Activated CD4-positive, alpha-beta T cell treated with anti-CD3 and anti-CD28 coated beads for 24 hours (primary cell): ENCODE measurements at regions not wholly inside any gene's neighbourhood (a gene's known extent, or its start where the extent isn't known, plus 50 kb on each side); places are given as distances from the start of the nearest gene placed in this dataset.
"Not testable (repeated sequence)": the region's sequence is repeated elsewhere in the genome, so short reads cannot be mapped to it uniquely, and the experiment has no call there.

Experiments
- DNase-seq, 2 donors: peaks; one replicate each; pipeline ENCODE4 v3.0.0-alpha.2; 2020; ENCODE audit warnings: low read depth in 2 of 2

DNA sequence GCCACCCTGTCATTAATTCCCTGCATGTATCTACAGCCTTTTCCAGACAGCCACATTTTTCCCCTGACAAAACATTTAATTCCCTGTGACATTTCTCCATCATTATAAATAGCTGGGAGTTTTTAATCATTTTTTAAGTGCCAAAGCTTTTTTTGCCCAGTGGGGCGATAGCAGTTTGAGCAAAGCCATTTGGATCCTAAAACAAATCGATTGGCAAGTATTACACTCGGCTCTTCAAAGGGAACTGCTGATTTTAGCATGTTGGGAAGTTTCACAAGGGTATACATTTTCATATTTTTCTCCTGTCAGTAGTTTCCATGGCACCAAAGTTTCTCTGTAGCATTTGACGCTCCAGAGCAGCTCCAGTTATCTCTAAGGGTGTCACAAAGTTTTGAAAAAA is 210.8 kb downstream of the HIPK3 start:
- DNase-seq = no peak

DNA sequence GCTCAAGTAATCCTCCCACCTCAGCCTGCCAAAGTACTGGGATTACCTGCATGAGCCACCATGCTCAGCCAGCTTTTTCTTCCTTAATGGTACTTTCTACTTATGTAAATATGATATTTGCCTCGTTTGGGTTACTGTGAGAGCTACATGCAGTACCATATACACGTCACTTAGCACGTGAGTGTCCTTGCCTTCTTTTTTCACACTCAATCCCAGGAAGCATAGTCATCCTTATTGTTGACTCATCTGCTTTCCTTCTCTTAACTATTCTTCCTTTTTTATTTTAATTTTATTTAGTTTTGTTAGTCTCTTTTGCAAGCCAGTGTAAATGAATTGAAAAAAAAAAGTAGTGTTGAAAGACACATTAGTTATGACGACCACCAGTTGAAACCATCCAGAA is 205.9 kb downstream of the HIPK3 start:
- no peak for DNase-seq

DNA sequence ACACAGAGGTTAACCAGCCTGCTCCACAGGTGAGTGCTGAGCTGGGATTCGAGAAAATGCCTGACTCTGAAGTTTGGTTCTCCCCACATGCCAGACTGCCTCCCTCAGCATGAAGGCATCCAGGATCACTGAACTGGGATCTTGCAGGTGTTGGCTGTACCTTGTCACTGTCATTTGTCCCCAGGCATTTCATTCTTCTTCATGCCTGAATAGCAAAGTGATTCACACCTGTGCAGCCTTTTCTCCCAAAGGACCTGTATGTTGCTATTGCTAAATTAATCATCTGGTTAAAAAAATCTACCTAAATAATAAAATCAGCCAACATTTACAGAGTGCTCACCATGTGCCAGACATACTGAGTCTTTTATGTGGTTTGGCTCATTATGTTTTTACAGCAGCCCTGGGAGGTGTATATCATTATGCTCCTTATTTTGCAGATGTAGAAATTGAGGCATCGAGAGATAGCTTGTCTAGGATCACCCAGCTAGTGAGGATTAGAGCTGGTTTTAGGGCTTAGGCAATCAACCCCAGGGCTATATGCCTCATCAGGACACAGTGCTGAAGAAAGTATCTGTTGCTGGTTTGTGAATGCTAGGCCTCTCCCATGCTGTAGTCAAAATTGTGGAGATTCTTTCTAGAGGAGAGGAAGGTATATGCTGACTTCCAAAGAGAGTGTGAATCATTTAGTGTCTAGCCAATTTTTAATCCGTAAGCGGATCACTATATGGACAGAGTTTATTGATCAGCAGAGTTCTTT is 204.4 kb downstream of the HIPK3 start:
- DNase-seq = no peak

DNA sequence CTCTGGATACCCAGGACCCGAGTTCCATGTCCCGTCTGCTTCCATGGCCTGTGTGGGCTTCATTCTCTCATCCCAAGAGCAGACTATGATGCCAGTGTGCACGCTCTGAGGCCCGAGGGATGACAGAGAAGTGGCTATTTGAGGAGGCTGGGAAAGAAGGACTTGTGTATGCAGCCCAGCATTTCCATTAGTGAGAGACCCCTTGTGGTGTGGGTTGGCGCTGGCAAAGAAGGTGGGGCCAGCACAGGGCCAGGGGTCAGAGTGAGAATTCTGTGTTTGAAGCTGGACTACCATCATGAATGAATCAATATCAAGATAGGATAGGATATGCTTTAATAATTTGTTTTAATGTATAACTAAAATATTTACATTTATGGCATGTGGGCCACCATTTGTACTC is 200.8 kb downstream of the HIPK3 start:
- DNase-seq = no peak

DNA sequence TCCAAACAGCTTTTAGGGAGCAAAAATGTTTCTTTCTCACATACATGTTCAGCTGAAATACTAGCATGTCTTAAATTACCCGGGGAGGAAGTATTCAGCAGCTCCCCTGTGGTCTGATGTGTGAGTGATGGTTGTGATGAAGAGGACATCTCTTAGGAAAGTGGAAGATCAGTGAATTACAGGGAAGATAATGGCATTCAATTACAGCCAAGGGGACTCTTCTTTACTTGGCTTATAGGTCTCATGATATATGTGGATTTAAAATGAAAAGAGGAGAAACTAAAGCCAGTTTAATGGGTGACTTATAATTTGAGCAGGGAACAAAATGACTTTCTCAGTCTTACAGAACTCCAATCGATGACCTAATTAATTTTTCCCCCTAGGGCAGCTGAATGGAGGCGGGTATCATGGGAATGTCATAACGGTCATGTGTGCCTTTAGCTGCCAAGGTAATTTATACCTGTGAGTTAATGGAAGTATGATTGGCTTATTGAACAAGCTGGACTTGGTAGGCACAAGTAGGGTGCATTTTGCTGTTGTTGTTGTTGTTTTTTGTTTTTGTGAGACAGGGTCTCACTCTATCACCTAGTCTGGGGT is 198.8 kb downstream of the HIPK3 start:
- no peak for DNase-seq

DNA sequence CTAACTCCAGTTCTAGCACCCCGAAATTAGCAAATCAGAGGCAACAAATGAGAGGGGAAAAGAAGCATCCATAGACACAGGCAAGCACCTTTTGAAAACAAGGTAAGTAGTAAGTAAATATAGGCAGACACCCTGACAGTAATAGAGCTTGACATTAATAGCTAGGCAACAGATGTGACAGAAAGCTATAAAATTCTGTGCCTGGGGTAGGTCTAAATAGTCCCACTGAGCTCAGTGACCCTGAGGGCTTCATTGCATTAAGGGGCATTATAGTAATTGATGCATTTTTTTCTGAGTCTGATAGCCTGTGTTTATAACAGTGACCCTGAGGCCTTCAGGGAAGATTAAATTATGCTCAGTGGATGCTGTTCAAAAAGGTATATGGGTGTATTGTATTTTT is 197.1 kb downstream of the HIPK3 start:
- DNase-seq = no peak

DNA sequence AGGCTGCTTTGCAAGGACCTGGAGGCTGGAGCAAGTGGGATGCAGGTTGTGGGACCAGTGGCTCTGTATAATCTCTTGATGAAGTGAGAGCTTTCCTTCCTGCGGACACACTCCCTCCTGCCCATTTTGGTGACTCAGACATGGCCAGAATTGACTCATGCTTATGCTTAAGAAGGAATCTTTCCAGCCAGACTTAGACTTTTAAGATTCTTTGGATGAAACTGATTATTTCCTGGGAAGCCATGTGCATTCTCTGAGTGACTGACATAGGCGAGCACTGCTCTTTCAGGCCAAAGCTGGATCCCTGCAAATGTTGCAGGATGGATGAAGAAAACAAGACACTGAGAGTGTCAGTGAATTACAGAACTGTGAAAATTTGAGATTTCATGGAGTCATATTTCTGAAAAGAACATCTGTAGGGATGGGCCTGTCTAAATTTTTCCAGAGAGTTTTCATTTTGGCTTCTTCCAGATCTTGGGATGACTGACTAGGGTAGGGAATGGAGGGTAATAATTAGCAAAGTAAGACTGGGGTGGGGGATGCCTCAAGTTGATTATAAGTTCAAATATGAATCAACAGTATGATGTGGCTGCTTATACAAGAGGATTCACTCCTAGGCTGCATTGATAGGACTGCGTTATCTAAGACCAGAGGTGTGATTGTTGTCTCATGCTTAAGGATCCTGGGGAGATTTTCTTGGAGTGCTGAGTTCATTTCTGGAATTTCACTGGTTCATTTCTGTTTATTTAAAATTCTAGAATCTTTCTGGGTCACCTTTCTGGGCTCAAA is 195.8 kb downstream of the HIPK3 start:
- no peak for DNase-seq

DNA sequence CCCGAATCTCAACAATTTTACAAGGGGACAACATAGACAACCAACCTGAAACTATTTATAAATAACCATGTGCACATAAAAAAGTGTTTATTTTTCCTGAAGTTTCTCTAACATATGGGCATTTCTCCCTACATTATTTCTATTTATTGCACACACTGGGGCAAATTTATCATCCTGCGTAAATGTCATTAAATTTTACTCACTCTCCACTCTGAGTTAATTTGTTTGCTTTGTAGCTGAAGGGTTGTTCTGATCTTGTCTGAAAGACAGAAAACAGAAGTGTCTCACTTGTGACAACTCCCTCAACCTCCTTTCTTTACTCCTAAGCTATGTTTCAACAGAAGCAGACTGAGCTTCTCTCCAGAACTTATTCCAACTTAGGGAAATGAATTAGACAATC is 194.2 kb downstream of the HIPK3 start:
- no peak for DNase-seq

DNA sequence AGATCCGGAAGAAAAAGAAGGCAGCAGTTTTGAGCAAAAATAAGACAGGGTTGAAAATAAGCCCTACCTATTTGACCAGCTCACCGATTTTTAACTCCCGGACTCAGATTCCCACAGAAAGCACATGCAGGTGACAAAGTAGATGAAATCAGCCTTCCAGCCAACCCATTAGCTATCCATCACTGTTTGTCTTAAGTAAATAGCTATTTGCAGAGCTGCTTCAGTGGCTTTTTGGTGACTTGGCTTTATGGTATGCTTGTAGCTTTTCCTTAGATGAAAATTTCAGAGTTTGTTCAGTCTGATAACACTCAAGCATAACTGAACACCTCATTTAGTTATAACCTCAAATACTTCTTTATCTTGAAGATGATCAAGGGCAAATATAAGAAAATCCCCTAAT is 192.6 kb downstream of the HIPK3 start:
- DNase-seq = no peak

DNA sequence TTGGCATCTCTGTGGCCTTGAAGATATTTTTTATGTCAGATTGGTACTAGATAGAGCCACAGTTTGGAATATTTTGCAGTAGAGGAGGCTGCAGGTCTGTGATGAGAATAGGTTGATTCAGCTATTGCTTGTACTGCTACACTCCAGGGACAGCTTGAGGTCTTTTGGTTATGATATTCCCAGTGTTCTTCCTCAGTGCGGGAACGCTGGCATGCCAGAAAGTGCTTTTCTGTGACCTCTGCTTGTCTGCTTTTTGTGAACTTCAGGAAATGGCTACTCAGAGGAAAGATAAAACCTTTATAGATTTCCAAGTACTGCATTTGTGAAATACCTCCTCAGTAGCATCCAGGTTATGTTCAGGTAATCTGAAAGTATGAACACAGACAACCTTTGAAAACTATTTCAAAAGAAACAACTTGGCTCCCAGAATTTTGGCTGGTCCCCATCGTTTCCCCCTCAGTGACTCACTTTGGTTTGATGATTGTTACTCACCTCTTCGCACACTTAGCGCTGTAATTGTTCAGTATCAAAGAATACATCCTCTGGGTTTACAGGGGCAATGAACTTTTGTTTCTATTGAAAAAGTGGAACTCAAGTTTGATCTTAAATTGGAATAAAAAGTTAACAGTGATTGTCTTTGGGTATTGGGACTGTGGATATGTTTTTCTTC is 191.4 kb downstream of the HIPK3 start:
- no peak for DNase-seq

DNA sequence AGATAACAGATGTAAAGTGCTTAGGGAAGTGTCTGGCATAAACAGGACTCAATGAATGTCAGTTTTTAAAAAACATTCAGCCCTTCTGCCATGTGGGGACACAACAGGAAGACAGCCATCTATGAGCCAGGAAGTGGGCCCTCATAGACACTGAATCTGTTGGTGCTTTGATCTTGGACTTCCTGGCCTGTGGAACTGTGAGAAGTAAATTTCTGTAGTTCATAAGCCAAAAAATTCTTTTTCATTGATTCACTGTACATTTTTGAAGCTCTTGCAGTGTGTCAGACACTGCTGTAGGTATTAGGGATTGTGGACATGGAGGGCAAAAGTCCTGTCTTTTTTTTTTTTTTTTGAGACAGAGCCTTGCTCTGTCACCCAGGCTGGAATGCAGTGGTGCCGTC is 188.6 kb downstream of the HIPK3 start:
- DNase-seq = no peak

DNA sequence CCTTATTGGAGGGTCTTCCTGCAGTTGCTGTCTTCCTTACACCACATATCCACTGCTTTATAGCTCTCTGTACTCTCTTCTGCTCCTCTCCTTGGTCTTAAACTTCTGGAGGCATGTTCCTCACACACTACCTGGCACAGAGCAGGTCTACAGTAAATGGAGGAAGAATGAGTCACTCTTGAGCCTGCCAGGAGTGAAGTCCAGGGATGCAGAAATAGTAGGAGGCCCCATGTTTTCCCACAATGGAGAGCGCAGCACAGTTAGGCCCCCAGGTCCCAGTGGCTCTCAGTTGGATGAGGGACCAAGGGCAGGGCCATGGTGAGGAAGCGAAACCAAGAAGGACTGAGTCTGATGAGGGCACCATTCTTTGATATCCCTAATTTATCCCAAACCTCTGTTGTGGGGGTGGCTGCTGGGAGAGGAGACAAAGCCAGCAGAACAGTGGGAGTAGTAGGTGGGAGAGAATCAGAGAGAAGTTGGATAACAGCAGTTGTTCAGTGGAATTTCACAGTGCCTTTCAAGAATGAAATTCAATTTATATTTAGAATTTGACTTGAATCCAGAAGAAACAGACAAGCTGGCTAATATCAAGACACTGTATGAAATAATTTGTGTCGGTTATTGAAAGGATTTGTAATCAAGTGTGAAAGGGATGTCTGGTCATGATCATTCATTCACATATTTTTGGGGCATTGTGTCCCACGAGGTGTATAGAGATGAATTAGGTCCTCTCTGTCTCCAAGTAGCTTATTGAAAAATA is 187.8 kb downstream of the HIPK3 start:
- no peak for DNase-seq

DNA sequence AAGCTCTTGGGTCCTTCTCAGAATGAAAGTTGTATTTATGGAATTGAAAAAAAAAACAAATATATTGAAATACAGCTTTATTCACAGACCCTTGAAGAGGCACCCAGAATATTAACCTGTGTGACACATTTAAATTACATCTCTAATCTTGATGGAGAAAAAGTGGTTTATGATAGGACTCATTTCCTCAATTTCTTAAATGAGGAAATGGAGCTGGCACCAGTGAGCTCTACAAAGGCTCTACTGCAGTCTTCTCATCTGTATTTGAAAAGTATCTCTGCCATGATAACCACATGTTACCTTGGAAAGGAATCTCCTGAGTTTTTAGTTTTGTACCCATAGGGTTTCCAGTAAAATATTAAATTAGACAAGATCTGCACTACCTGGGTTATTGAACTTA is 186.5 kb downstream of the HIPK3 start:
- no peak for DNase-seq

DNA sequence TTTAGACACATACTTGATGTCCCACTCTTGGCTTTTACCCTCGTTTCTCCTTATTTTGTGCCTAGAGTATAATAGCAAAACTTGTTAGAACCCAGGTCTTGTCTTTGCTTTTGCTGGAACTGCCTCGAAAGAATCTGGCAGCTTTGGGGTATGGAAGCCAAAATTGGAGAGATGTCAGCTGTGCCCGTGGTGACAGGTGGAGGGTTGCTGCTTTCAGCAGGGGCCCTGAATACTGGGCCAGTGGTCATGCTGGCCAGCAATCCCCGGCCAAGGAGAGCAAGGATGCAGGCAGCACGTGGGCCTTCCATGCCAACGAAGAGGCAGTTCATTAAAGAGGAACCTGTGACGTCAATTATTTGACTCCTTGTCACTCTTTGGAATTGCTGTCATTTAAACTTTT is 181.1 kb downstream of the HIPK3 start:
- DNase-seq = no peak

DNA sequence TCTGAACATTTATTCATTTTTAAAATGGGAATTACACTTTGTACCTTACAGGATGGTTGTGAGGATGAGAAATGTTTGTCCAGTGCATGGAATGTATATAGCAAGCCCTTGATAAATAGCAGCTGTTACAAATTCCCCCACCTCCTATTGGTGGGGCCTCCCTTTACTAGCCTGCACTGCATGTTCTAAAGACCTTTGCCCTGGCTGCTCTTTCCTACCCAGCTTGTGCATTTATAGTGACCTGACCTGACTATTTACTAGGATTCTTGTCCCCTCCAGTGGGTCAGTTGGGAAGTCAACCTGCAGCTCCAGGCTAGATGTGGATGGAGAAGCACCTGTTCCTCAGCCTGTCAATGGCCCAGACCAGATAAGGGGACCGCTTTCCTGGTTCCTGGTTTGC is 180.3 kb downstream of the HIPK3 start:
- DNase-seq = no peak

DNA sequence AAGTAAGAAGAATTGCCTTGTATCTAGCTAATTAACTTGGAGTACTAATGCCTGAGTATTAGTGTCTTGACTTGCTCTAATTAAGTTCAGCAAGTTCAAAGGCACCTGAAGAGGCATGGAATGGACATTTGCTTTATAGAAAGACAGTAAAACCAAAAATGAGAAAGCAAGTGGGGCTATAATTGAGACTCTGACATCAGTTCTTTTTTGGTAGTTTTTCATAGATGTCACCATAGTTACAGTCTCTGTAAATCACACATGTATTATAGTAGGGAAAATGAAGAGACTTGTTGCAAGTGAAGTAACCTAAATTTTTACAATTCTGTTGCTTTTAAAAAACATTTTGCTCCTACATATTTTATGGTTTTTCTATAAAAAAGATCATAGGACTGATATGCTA is 178.0 kb downstream of the HIPK3 start:
- no peak for DNase-seq

DNA sequence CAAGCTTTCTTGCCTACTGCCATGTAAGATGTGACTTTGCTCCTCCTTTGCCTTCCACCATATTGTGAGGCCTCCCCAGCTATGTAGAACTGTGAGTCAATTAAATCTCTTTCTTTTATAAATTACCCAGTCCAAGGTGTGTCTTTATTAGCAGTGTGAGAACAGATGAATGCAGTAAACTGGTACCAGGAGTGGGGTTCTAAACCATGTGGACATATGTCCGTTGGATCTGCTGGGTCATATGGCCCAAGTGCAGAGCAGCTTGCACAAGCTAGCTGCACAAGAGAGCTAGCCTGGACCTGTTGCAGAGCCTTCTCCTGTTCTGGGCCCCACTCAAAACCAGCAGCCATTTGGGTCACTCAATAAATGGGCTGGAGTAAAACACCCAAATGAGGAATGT is 177.1 kb downstream of the HIPK3 start:
- DNase-seq = no peak

DNA sequence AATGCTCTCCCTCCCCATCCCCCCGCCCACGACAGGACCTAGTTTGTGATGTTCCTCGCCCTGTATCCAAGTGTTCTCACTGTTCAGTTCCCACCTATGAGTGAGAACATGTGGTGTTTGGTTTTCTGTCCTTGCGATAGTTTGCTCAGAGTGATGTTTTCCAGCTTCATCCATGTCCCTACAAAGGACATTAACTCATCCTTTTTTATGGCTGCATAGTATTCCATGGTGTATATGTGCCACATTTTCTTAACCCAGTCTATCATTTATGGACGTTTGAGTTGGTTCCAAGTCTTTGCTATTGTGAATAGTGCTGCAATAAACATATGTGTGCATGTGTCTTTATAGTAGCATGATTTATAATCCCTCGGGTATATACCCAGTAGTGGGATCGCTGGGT is 171.3 kb downstream of the HIPK3 start:
- not testable (repeated sequence) for DNase-seq

DNA sequence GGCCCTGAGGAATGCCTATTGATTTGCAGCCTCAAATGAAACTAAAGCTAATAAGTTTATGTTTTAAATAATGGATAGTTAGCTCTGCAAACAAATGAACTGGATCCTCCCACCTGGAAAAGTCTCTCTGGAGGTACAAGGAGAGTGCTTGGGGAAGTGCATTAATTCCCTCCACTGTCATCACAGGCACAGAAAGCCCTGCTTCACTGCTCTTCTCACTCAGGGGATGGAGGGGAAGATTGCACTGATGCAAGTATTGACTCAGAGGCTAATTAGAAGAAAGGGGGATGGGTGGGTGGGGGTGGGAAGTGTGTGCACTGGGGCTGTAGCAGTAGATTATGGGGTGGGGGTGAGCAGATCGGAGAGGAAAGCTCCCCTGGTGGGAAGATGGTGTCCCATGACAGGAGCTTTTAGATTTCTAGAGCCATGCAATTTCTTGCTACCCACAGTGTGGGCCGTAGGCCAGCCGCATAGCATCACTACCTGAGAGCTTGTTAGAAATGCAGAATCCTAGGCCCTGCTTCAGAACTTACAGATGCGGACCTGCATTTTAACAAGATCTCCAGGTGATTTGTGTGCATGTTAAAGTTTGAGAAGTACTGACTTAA is 163.9 kb downstream of the HIPK3 start:
- no peak for DNase-seq

DNA sequence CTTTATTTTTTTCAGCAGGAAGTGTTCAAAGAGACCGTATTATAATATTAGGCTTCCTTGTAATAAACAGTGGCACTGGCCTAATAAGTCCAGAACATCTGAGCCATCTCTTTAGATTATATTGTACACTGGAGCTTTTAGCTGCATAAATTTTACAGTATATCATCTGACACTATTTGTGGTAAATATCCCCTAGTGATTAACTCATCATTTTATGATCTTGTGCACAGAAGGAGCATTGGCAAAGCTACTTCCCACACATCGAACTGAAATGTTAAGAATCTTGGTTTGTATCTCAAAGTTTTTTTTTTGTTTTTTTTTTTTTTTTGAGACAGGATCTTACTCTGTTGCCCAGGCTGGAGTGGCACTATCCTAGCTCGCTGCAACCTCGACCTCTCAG is 162.7 kb downstream of the HIPK3 start:
- DNase-seq = no peak

DNA sequence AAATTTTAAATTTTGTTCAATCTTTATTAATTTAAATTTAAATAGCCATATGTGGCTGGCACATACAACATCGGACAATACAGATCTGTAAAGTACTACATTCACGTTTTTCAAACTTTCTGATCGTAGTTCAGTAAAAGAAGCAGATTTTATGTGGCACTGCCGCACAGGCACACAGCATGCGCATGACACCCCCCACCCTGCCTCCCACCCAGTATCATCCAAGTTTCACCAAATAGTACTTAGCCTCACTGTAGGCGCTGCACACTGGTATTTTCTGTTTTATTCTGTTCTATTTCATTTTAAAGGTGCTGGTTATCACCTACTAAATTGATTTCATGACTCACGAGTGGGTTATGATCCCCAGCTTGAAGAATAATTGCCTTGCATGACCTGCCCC is 159.9 kb downstream of the HIPK3 start:
- DNase-seq = no peak
